DOHH2 (cell line): ENCODE measurements at regions not wholly inside any gene's neighbourhood (a gene's known extent, or its start where the extent isn't known, plus 50 kb on each side); places are given as distances from the start of the nearest gene placed in this dataset.
A peak's percentile ranks its signal among the peaks of the same experiment; 100 is the strongest.

Experiments used
- EZH2phosphoT487 ChIP-seq: fragments of 200-600 bp; sonication (generic); IDR thresholded peaks from 2 replicates; pipeline ENCODE4 v1.6.1; 2017; ENCODE audit warnings: borderline replicate concordance, mild to moderate bottlenecking, antibody characterized with exemption, low read length, moderate library complexity, mixed read lengths
- TF ChIP-seq, protein P1 (sequence below): fragments of 200-600 bp; sonication (generic); IDR thresholded peaks from one replicate; pipeline ENCODE4 v1.5.1; 2014; ENCODE audit warnings: antibody characterized with exemption, mild to moderate bottlenecking, low read depth, low read length; ENCODE audit not compliant: poor library complexity, severe bottlenecking

DNA sequence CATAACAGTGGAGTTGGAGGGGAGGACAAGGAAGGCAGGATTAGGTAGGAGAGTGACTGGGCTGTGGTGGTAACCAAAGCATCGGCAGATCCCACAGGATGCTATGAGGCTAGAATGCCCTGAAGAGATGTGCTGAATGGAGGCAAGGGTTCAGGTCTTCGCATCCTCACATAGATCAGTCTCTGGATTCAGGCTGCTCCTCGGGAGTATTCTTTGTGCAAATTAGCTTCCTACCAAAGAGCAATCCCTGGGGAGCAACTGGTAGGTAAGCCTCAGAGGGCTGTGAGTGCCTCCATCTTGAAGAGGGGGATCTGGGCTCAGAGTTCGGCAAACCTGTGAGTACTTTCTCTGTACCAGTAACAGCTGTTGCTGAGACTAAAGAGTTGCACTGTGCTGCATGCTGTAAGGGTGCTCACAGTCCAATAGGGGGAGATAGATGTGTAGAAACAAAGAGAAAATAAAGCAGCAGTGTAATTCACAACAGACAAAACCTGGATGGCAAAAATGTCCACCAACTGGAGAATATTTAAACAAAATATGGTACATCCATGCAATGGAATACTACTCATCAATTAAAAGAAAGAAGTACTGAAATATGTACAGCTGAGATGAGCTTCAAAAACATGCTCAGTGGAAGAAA is 322.4 kb upstream of the DEPDC1 start:
- TF ChIP-seq, protein P1, sequence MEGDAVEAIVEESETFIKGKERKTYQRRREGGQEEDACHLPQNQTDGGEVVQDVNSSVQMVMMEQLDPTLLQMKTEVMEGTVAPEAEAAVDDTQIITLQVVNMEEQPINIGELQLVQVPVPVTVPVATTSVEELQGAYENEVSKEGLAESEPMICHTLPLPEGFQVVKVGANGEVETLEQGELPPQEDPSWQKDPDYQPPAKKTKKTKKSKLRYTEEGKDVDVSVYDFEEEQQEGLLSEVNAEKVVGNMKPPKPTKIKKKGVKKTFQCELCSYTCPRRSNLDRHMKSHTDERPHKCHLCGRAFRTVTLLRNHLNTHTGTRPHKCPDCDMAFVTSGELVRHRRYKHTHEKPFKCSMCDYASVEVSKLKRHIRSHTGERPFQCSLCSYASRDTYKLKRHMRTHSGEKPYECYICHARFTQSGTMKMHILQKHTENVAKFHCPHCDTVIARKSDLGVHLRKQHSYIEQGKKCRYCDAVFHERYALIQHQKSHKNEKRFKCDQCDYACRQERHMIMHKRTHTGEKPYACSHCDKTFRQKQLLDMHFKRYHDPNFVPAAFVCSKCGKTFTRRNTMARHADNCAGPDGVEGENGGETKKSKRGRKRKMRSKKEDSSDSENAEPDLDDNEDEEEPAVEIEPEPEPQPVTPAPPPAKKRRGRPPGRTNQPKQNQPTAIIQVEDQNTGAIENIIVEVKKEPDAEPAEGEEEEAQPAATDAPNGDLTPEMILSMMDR = peak; percentile 36
- TF ChIP-seq EZH2phosphoT487 = no peak
